K562 (cell line): ENCODE measurements at regions not wholly inside any gene's neighbourhood (a gene's known extent, or its start where the extent isn't known, plus 50 kb on each side); places are given as distances from the start of the nearest gene placed in this dataset.

Experiments used
- CXXC5 ChIP-seq: fragments of 250-450 bp; sonication (Bioruptor Pico); IDR thresholded peaks from 2 replicates; pipeline ENCODE4 v1.8.0; 2022; ENCODE audit warnings: inconsistent platforms, mild to moderate bottlenecking, moderate library complexity
- DDX20 ChIP-seq: fragments of 450-650 bp; IDR thresholded peaks from 2 replicates; pipeline ENCODE4 v1.6.1; 2016; ENCODE audit warnings: missing genetic modification characterization, low read depth, mild to moderate bottlenecking, missing compliant biosample characterization, moderate library complexity
- ESRRA ChIP-seq: fragments of 450-650 bp; IDR thresholded peaks from 2 replicates; pipeline ENCODE4 v1.6.1; 2014; ENCODE audit warnings: low read depth, mild to moderate bottlenecking, moderate library complexity, borderline replicate concordance
- GABPA ChIP-seq: fragments of 200-800 bp; sonication (Bioruptor generic); conservative IDR thresholded peaks from 2 replicates; pipeline ENCODE4 v1.6.1; 2016; ENCODE audit warnings: low read depth, missing genetic modification characterization, missing compliant biosample characterization
- HDAC3 ChIP-seq: fragments of 450-650 bp; IDR thresholded peaks from 2 replicates; pipeline ENCODE4 v1.6.1; 2018; ENCODE audit warnings: borderline replicate concordance, mild to moderate bottlenecking, moderate library complexity; ENCODE audit not compliant: partially characterized antibody
- NFE2 ChIP-seq: IDR thresholded peaks from 2 replicates; pipeline ENCODE4 v1.6.1; 2014; ENCODE audit warnings: antibody characterized with exemption, low read depth
- NFIC ChIP-seq: fragments of 450-650 bp; IDR thresholded peaks from 2 replicates; pipeline ENCODE4 v1.6.1; 2017; ENCODE audit warnings: mild to moderate bottlenecking, inconsistent platforms
- NR2C1 ChIP-seq, 2 experiments: fragments of 450-650 bp; IDR thresholded peaks; 2 replicates each; pipeline ENCODE4 v1.6.1; 2017; ENCODE audit warnings: mild to moderate bottlenecking in 2 of 2, antibody characterized with exemption in 1 of 2, inconsistent platforms in 1 of 2, missing compliant biosample characterization in 1 of 2, missing genetic modification characterization in 1 of 2
- POLR2AphosphoS5 ChIP-seq: IDR thresholded peaks from 2 replicates; pipeline ENCODE4 v1.6.1; 2011; ENCODE audit warnings: mild to moderate bottlenecking, low read depth, low read length, moderate library complexity; ENCODE audit not compliant: control insufficient read depth, insufficient read depth
- RAD21 ChIP-seq, 2 experiments: fragments of 250-450 bp in 1 of 2; fragments of 450-650 bp in 1 of 2; sonication (Bioruptor Pico) in 1 of 2; formaldehyde crosslinking in 1 of 2; IDR thresholded peaks in 1 of 2; conservative IDR thresholded peaks in 1 of 2; 2 replicates each; pipeline versions ENCODE4 v1.4.0 to v1.8.0; 2020 to 2022; ENCODE audit warnings: mild to moderate bottlenecking in 2 of 2, moderate library complexity in 1 of 2
- TCF3 ChIP-seq: sonication (generic); formaldehyde crosslinking; IDR thresholded peaks from 2 replicates; pipeline ENCODE4 v1.4.0; 2020; ENCODE audit warnings: mild to moderate bottlenecking, missing genetic modification reagents
- TRIM28 ChIP-seq: fragments of 450-650 bp; IDR thresholded peaks from 2 replicates; pipeline ENCODE4 v1.6.1; 2017
- ZNF263 ChIP-seq: sonication (generic); formaldehyde crosslinking; IDR thresholded peaks from 2 replicates; pipeline ENCODE4 v1.8.0; 2022; ENCODE audit warnings: mild to moderate bottlenecking, missing genetic modification reagents, borderline replicate concordance
- TF ChIP-seq, protein P1 (sequence below): fragments of 450-650 bp; IDR thresholded peaks from 2 replicates; pipeline ENCODE4 v1.6.1; 2018; ENCODE audit not compliant: partially characterized antibody
- TF ChIP-seq, protein P2 (sequence below): fragments of 450-650 bp; formaldehyde crosslinking; IDR thresholded peaks from 2 replicates; pipeline ENCODE4 v1.4.0; 2020; ENCODE audit warnings: mild to moderate bottlenecking
- TF ChIP-seq, protein P3 (sequence below): fragments of 450-650 bp; IDR thresholded peaks from 2 replicates; pipeline ENCODE4 v1.6.1; 2016; ENCODE audit warnings: mild to moderate bottlenecking
- TF ChIP-seq, protein P4 (sequence below): fragments of 250-450 bp; sonication (Bioruptor Pico); IDR thresholded peaks from 2 replicates; pipeline ENCODE4 v1.5.0; 2021; ENCODE audit warnings: mild to moderate bottlenecking, borderline replicate concordance

DNA sequence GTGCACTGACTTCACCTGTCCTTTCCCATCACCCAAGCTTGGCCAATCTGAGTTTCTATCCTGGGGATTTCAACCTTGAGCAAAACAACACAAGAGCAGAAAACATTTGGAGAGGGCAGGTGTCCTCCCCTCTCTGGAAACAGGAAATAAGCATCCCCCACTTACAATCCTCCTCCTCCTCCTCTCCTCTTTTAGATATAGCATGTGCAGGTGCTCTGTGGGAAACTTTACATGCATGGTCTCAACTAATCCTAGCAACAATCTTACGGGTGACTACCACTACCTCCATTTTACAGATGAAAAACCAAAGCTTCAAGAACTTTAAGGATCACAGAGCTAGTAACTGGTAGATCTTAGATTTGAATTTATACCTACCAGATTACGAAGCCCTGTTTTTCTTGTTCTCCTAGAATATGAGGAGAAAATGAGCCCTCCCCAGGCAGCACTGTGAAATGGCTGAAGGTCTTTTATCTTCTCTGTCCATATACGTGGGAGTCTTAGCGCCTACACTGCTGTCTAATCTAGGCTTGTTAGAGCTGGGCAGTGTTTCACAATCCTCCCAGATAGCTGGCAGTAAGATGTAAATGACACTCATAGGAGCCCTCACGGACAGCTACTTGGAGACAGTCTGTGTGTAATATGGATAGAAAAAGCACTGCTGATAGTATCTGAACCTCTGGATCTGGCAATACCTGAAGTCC, 301.2 kb upstream of the PROK2 start (continued):
- TF ChIP-seq, protein P1, sequence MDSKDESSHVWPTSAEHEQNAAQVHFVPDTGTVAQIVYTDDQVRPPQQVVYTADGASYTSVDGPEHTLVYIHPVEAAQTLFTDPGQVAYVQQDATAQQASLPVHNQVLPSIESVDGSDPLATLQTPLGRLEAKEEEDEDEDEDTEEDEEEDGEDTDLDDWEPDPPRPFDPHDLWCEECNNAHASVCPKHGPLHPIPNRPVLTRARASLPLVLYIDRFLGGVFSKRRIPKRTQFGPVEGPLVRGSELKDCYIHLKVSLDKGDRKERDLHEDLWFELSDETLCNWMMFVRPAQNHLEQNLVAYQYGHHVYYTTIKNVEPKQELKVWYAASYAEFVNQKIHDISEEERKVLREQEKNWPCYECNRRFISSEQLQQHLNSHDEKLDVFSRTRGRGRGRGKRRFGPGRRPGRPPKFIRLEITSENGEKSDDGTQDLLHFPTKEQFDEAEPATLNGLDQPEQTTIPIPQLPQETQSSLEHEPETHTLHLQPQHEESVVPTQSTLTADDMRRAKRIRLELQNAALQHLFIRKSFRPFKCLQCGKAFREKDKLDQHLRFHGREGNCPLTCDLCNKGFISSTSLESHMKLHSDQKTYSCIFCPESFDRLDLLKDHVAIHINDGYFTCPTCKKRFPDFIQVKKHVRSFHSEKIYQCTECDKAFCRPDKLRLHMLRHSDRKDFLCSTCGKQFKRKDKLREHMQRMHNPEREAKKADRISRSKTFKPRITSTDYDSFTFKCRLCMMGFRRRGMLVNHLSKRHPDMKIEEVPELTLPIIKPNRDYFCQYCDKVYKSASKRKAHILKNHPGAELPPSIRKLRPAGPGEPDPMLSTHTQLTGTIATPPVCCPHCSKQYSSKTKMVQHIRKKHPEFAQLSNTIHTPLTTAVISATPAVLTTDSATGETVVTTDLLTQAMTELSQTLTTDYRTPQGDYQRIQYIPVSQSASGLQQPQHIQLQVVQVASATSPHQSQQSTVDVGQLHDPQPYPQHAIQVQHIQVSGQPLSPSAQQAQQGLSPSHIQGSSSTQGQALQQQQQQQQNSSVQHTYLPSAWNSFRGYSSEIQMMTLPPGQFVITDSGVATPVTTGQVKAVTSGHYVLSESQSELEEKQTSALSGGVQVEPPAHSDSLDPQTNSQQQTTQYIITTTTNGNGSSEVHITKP, result peak; percentile 80
- TF ChIP-seq TCF3 (CRISPR knock-in tag) (peak; percentile 98), RAD21 (CRISPR knock-in tag; conservative IDR thresholded peaks at IDR 0.05 in 1 of 2, IDR thresholded peaks at IDR 0.05 in 1 of 2) (peak; percentile 33 to 53), DDX20 (tag) (no peak), CXXC5 (peak; percentile 87), NFIC (peak; percentile 88), ESRRA (peak; percentile 44; the same call in 1 of the 2 replicates), ZNF263 (CRISPR knock-in tag) (peak; percentile 78; the same call in 1 of the 2 replicates), HDAC3 (peak; percentile 92), GABPA (tag) (peak; percentile 41), NR2C1 (IDR thresholded peaks at IDR 0.05) (0 out of 2 replicates have a peak, but pooled peaks have one; percentile 43), NR2C1 (tag; IDR thresholded peaks at IDR 0.05) (peak; percentile 39; the same call in 1 of the 2 replicates), TRIM28 (no peak), NFE2 (peak; percentile 56; the same call in 1 of the 2 replicates), POLR2AphosphoS5 (peak; percentile 97)
- TF ChIP-seq, protein P2, sequence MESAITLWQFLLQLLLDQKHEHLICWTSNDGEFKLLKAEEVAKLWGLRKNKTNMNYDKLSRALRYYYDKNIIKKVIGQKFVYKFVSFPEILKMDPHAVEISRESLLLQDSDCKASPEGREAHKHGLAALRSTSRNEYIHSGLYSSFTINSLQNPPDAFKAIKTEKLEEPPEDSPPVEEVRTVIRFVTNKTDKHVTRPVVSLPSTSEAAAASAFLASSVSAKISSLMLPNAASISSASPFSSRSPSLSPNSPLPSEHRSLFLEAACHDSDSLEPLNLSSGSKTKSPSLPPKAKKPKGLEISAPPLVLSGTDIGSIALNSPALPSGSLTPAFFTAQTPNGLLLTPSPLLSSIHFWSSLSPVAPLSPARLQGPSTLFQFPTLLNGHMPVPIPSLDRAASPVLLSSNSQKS (CRISPR knock-in tag), result no peak
- TF ChIP-seq, protein P3, sequence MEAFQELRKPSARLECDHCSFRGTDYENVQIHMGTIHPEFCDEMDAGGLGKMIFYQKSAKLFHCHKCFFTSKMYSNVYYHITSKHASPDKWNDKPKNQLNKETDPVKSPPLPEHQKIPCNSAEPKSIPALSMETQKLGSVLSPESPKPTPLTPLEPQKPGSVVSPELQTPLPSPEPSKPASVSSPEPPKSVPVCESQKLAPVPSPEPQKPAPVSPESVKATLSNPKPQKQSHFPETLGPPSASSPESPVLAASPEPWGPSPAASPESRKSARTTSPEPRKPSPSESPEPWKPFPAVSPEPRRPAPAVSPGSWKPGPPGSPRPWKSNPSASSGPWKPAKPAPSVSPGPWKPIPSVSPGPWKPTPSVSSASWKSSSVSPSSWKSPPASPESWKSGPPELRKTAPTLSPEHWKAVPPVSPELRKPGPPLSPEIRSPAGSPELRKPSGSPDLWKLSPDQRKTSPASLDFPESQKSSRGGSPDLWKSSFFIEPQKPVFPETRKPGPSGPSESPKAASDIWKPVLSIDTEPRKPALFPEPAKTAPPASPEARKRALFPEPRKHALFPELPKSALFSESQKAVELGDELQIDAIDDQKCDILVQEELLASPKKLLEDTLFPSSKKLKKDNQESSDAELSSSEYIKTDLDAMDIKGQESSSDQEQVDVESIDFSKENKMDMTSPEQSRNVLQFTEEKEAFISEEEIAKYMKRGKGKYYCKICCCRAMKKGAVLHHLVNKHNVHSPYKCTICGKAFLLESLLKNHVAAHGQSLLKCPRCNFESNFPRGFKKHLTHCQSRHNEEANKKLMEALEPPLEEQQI, result peak; percentile 61; the same call in 1 of the 2 replicates
- TF ChIP-seq, protein P4, sequence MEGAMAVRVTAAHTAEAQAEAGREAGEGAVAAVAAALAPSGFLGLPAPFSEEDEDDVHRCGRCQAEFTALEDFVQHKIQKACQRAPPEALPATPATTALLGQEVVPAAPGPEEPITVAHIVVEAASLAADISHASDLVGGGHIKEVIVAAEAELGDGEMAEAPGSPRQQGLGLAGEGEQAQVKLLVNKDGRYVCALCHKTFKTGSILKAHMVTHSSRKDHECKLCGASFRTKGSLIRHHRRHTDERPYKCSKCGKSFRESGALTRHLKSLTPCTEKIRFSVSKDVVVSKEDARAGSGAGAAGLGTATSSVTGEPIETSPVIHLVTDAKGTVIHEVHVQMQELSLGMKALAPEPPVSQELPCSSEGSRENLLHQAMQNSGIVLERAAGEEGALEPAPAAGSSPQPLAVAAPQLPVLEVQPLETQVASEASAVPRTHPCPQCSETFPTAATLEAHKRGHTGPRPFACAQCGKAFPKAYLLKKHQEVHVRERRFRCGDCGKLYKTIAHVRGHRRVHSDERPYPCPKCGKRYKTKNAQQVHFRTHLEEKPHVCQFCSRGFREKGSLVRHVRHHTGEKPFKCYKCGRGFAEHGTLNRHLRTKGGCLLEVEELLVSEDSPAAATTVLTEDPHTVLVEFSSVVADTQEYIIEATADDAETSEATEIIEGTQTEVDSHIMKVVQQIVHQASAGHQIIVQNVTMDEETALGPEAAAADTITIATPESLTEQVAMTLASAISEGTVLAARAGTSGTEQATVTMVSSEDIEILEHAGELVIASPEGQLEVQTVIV (CRISPR knock-in tag), result no peak
